ENCODE measurements at regions not wholly inside any gene's neighbourhood (a gene's known extent, or its start where the extent isn't known, plus 50 kb on each side); places are given as distances from the start of the nearest gene placed in this dataset.

- TF ChIP-seq REST (IDR thresholded peaks at IDR 0.05; ENCODE audit: insufficient read depth in 1 of 2, low read depth in 2 of 2, low read length in 2 of 2) (no peak), FOXP2 (optimal IDR thresholded peaks at IDR 0.05; ENCODE audit: borderline replicate concordance, extremely low read depth, extremely low read length, insufficient read depth) (no peak), TAF1 (IDR thresholded peaks at IDR 0.05; ENCODE audit: borderline replicate concordance, insufficient read depth, low read length) (no peak), SIN3A (IDR thresholded peaks at IDR 0.05; ENCODE audit: borderline replicate concordance, insufficient read depth, low read length) (no peak), POLR2AphosphoS5 (IDR thresholded peaks at IDR 0.05; ENCODE audit: low read depth, low read length) (no peak)
Measured at GRCh38 chr3:139216958-139217357, 126.9 kb upstream of the MRPS22 start.

- TF ChIP-seq FOXP2 (optimal IDR thresholded peaks at IDR 0.05; ENCODE audit: borderline replicate concordance, extremely low read depth, extremely low read length, insufficient read depth) (no peak), TAF1 (IDR thresholded peaks at IDR 0.05; ENCODE audit: borderline replicate concordance, insufficient read depth, low read length) (no peak)
Measured at GRCh38 chr3:139217633-139218032, 126.2 kb upstream of the MRPS22 start.

GRCh38 chr3:139218046-139218445, 125.8 kb upstream of the MRPS22 start:
- TF ChIP-seq REST (IDR thresholded peaks at IDR 0.05; ENCODE audit: insufficient read depth in 1 of 2, low read depth in 2 of 2, low read length in 2 of 2) (no peak), POLR2AphosphoS5 (IDR thresholded peaks at IDR 0.05; ENCODE audit: low read depth, low read length) (no peak), TAF1 (IDR thresholded peaks at IDR 0.05; ENCODE audit: borderline replicate concordance, insufficient read depth, low read length) (no peak), FOXP2 (optimal IDR thresholded peaks at IDR 0.05; ENCODE audit: borderline replicate concordance, extremely low read depth, extremely low read length, insufficient read depth) (no peak), SIN3A (IDR thresholded peaks at IDR 0.05; ENCODE audit: borderline replicate concordance, insufficient read depth, low read length) (no peak)

- TF ChIP-seq FOXP2 (optimal IDR thresholded peaks at IDR 0.05; ENCODE audit: borderline replicate concordance, extremely low read depth, extremely low read length, insufficient read depth) = no peak
Measured at GRCh38 chr3:139219463-139219862, 124.4 kb upstream of the MRPS22 start.

GRCh38 chr3:139222100-139222657, 121.6 kb upstream of the MRPS22 start:
- TF ChIP-seq POLR2AphosphoS5 (IDR thresholded peaks at IDR 0.05; ENCODE audit: low read depth, low read length) (no peak), FOXP2 (optimal IDR thresholded peaks at IDR 0.05; ENCODE audit: borderline replicate concordance, extremely low read depth, extremely low read length, insufficient read depth) (no peak), REST (IDR thresholded peaks at IDR 0.05; ENCODE audit: insufficient read depth in 1 of 2, low read depth in 2 of 2, low read length in 2 of 2) (no peak), TAF1 (IDR thresholded peaks at IDR 0.05; ENCODE audit: borderline replicate concordance, insufficient read depth, low read length) (no peak), SIN3A (IDR thresholded peaks at IDR 0.05; ENCODE audit: borderline replicate concordance, insufficient read depth, low read length) (no peak)

- TF ChIP-seq TAF1 (IDR thresholded peaks at IDR 0.05; ENCODE audit: borderline replicate concordance, insufficient read depth, low read length) (no peak), SIN3A (IDR thresholded peaks at IDR 0.05; ENCODE audit: borderline replicate concordance, insufficient read depth, low read length) (no peak)
Measured at GRCh38 chr3:139225548-139225947, 118.3 kb upstream of the MRPS22 start.

GRCh38 chr3:139226731-139227130, 117.1 kb upstream of the MRPS22 start:
- TF ChIP-seq REST (IDR thresholded peaks at IDR 0.05; ENCODE audit: insufficient read depth in 1 of 2, low read depth in 2 of 2, low read length in 2 of 2) (no peak), TAF1 (IDR thresholded peaks at IDR 0.05; ENCODE audit: borderline replicate concordance, insufficient read depth, low read length) (no peak), FOXP2 (optimal IDR thresholded peaks at IDR 0.05; ENCODE audit: borderline replicate concordance, extremely low read depth, extremely low read length, insufficient read depth) (no peak)
